ENCODE measurements at regions not wholly inside any gene's neighbourhood (a gene's known extent, or its start where the extent isn't known, plus 50 kb on each side); places are given as distances from the start of the nearest gene placed in this dataset.

- H3K4me3 ChIP-seq (ENCODE audit: low read depth, low read length) = no peak overlapping the region
- no peak for TF ChIP-seq CTCF (IDR thresholded peaks at IDR 0.05; ENCODE audit: insufficient read depth, low read depth, low read length, missing control alignments)
- no peak for DNase-seq (ENCODE audit: low read depth)
Measured at GRCh38 chr2:19568809-19569208, 210.4 kb upstream of the OSR1 start.

GRCh38 chr2:19560785-19561184, 202.4 kb upstream of the OSR1 start:
- no peak overlapping the region for H3K4me3 ChIP-seq (ENCODE audit: low read depth, low read length)
- DNase-seq (ENCODE audit: low read depth) = no peak
- TF ChIP-seq CTCF (IDR thresholded peaks at IDR 0.05; ENCODE audit: insufficient read depth, low read depth, low read length, missing control alignments) = no peak

DNA sequence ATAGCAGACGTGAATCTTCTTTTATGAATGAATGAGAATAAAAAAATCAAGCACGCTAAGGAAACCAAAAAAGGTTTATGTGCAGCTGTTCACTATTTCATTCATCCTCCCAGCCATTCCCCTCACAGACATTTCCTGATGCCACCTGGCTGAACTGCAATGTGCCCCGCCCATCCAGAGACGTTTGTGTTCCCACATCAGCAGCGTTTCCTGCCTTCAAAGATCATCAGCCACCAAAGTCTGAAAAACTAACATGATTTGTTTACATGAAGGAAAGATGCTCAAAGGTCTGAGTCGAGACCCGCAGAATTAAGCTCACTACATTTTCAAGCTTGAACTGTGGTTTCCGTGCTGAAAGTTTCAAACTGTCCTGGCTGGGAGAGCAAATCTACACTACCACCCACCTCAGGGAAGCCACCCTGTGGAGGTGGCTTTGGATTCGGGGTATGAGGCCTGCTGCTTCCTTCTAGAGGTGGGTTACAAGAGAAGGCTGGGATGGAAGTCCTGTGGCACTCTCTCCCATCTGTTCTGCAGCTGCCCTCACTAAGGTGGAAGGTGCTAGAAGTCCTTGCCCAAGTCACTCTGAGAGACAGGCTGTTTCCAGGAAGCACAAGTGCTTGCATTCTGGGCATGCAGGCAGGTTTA, 201.3 kb upstream of the OSR1 start:
- no peak for TF ChIP-seq CTCF (IDR thresholded peaks at IDR 0.05; ENCODE audit: insufficient read depth, low read depth, low read length, missing control alignments)
- DNase-seq (ENCODE audit: low read depth) = no peak
- no peak overlapping the region for H3K4me3 ChIP-seq (ENCODE audit: low read depth, low read length)

DNA sequence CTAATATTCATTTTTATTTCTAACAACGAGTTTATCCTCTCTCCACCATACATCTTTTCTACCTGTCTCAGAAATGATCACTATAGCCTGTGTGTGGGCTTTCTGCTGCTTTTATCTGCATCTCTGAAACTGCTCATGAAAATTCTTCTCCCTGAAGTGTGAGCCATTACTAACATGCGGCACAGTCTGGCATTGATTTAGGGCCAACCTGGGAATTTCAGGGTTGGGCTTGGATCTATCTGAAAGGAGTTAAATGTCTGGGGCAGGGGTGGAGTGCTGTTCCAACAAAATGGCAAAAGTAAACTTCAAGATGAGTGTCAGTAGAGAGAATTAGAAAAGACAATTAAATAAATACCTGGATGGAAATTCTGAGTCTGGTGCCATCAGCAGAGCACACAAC, 198.2 kb upstream of the OSR1 start:
- DNase-seq (ENCODE audit: low read depth) = no peak
- no peak overlapping the region for H3K4me3 ChIP-seq (ENCODE audit: low read depth, low read length)
- TF ChIP-seq CTCF (IDR thresholded peaks at IDR 0.05; ENCODE audit: insufficient read depth, low read depth, low read length, missing control alignments) = no peak

DNA sequence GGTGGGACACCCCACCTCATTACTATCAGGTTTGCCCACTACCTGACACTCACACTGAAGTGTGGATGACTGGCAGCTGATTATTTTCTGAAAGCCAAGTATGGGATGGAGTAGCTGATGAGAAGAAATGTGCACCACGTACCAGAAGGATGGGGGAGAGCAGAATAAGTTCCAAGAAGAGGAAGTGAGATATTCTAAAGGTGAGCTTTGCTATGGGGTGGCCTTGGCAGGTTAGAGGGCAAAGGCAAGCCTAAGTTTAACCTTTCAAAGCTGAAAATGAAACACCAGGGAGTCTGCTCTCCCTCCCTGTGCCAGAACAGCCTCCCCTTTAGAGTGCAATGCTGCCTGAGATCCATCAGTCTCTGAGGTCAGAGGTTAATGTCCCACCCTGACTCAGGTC, 196.1 kb upstream of the OSR1 start:
- no peak overlapping the region for H3K4me3 ChIP-seq (ENCODE audit: low read depth, low read length)
- no peak for TF ChIP-seq CTCF (IDR thresholded peaks at IDR 0.05; ENCODE audit: insufficient read depth, low read depth, low read length, missing control alignments)
- no peak for DNase-seq (ENCODE audit: low read depth)

DNA sequence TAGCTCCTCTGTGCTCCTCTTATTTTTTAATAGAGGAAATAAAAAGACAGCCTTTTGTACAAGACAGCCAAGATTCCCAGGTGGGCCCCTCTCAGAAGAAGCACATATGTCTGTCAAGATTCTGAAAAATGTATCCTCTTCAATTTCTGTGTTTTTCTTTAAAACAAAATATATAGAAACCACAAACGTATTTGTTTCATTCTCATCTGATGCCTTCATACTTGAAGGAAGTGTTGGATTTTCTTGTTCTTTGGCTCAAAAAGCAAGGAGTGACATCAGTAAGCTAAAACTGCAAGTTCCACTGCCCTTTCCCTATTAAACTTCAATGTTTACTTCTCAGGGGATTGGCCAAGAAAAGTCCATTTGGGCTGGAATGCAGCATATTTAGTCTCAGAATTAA, 193.8 kb upstream of the OSR1 start:
- no peak for TF ChIP-seq CTCF (IDR thresholded peaks at IDR 0.05; ENCODE audit: insufficient read depth, low read depth, low read length, missing control alignments)

GRCh38 chr2:19550750-19551149, 192.3 kb upstream of the OSR1 start:
- DNase-seq (ENCODE audit: low read depth) = no peak
- H3K4me3 ChIP-seq (ENCODE audit: low read depth, low read length) = no peak overlapping the region
- no peak for TF ChIP-seq CTCF (IDR thresholded peaks at IDR 0.05; ENCODE audit: insufficient read depth, low read depth, low read length, missing control alignments)

More for the DNA sequence above, 193.8 kb upstream of the OSR1 start:
- H3K4me3 ChIP-seq (ENCODE audit: low read depth, low read length) = no peak overlapping the region
- DNase-seq (ENCODE audit: low read depth) = no peak
